RCC 7860 (cell line): ENCODE measurements at regions not wholly inside any gene's neighbourhood (a gene's known extent, or its start where the extent isn't known, plus 50 kb on each side); places are given as distances from the start of the nearest gene placed in this dataset.

ENCODE experiments used
- DNase-seq: peaks from one replicate; pipeline ENCODE4 v3.0.0-alpha.2; 2015; ENCODE audit warnings: low spot score
- FAIRE-seq: peaks from 2 replicates; lab custom pipeline; 2012; peaks lifted over from hg19 to GRCh38; lab: Jason Lieb, UNC

GRCh38 chr1:188871164-188871563 is 1606.5 kb downstream of the BRINP3 start:
- FAIRE-seq, result no peak

GRCh38 chr1:188872376-188872775 is 1605.3 kb downstream of the BRINP3 start:
- FAIRE-seq, result no peak

More at GRCh38 chr1:188871164-188871563, 1606.5 kb downstream of the BRINP3 start:
- no peak for DNase-seq

GRCh38 chr1:188877668-188878067 is 1600.0 kb downstream of the BRINP3 start:
- FAIRE-seq, result no peak
- no peak for DNase-seq

More at GRCh38 chr1:188872376-188872775, 1605.3 kb downstream of the BRINP3 start:
- DNase-seq, result no peak

GRCh38 chr1:188888386-188888785 is 1589.3 kb downstream of the BRINP3 start:
- DNase-seq (no peak), FAIRE-seq (no peak)

- DNase-seq (no peak), FAIRE-seq (no peak)
Measured at GRCh38 chr1:188889166-188889565, 1588.5 kb downstream of the BRINP3 start.

GRCh38 chr1:188891958-188892357 is 1585.7 kb downstream of the BRINP3 start:
- DNase-seq, result no peak
- no peak for FAIRE-seq

GRCh38 chr1:188895611-188896010 is 1582.1 kb downstream of the BRINP3 start:
- DNase-seq, result no peak
- FAIRE-seq, result no peak

GRCh38 chr1:188903241-188903640 is 1574.4 kb downstream of the BRINP3 start:
- no peak for FAIRE-seq
- DNase-seq, result no peak

GRCh38 chr1:188904201-188904600 is 1573.5 kb downstream of the BRINP3 start:
- FAIRE-seq (no peak), DNase-seq (peak; percentile 40)

GRCh38 chr1:188906921-188907641 is 1570.6 kb downstream of the BRINP3 start:
- DNase-seq (no peak), FAIRE-seq (no peak)

- no peak for FAIRE-seq
- DNase-seq, result no peak
Measured at GRCh38 chr1:188930382-188930781, 1547.3 kb downstream of the BRINP3 start.

GRCh38 chr1:188931506-188931905 is 1546.2 kb downstream of the BRINP3 start:
- no peak for FAIRE-seq

GRCh38 chr1:188937965-188938551 is 1539.6 kb downstream of the BRINP3 start:
- no peak for FAIRE-seq
- no peak for DNase-seq

More at GRCh38 chr1:188931506-188931905, 1546.2 kb downstream of the BRINP3 start:
- DNase-seq, result no peak

GRCh38 chr1:188941986-188942385 is 1535.7 kb downstream of the BRINP3 start:
- DNase-seq (no peak), FAIRE-seq (no peak)

GRCh38 chr1:188949701-188950100 is 1528.0 kb downstream of the BRINP3 start:
- FAIRE-seq, result no peak
- no peak for DNase-seq

- no peak for FAIRE-seq
- no peak for DNase-seq
Measured at GRCh38 chr1:188958461-188959115, 1519.1 kb downstream of the BRINP3 start.

- no peak for FAIRE-seq
Measured at GRCh38 chr1:188986745-188987417, 1490.8 kb downstream of the BRINP3 start.

GRCh38 chr1:188988589-188988988 is 1489.1 kb downstream of the BRINP3 start:
- DNase-seq (peak; percentile 18), FAIRE-seq (no peak)

More at GRCh38 chr1:188986745-188987417, 1490.8 kb downstream of the BRINP3 start:
- DNase-seq, result no peak

- DNase-seq (no peak), FAIRE-seq (no peak)
Measured at GRCh38 chr1:188991221-188991930, 1486.3 kb downstream of the BRINP3 start.

- FAIRE-seq, result no peak
- no peak for DNase-seq
Measured at GRCh38 chr1:189007824-189008223, 1469.8 kb downstream of the BRINP3 start.

GRCh38 chr1:189021577-189021976 is 1456.1 kb downstream of the BRINP3 start:
- peak; percentile 24 for DNase-seq
- FAIRE-seq, result no peak
